Fibroblast of skin of left biceps (primary cell): ENCODE measurements at regions not wholly inside any gene's neighbourhood (a gene's known extent, or its start where the extent isn't known, plus 50 kb on each side); places are given as distances from the start of the nearest gene placed in this dataset.

ENCODE experiments used
- DNase-seq, 2 experiments: peaks; one replicate each; pipeline ENCODE4 v3.0.0-alpha.2; 2013; ENCODE audit warnings: low read depth in 2 of 2

- DNase-seq = no peak
These were observed 135.2 kb upstream of the TAB2 start for GRCh38 chr6:149182262-149182661.

- DNase-seq = no peak
These were observed 133.0 kb upstream of the TAB2 start for GRCh38 chr6:149184523-149184922.

- DNase-seq = no peak
These were observed 131.6 kb upstream of the TAB2 start for GRCh38 chr6:149185799-149186357.

- no peak for DNase-seq
These were observed 130.6 kb upstream of the TAB2 start for GRCh38 chr6:149186873-149187272.

- DNase-seq = no peak
These were observed 127.2 kb upstream of the TAB2 start for GRCh38 chr6:149190224-149190831.

- DNase-seq = no peak
These were observed 122.5 kb upstream of the TAB2 start for GRCh38 chr6:149194820-149195558.

- no peak for DNase-seq
These were observed 121.4 kb upstream of the TAB2 start for GRCh38 chr6:149196091-149196490.

- DNase-seq = no peak
These were observed 120.0 kb upstream of the TAB2 start for GRCh38 chr6:149197482-149197881.

- DNase-seq = no peak
These were observed 119.2 kb upstream of the TAB2 start for GRCh38 chr6:149198265-149198664.

GRCh38 chr6:149200282-149200945, 117.1 kb upstream of the TAB2 start:
- DNase-seq = no peak

GRCh38 chr6:149201068-149201655, 116.3 kb upstream of the TAB2 start:
- no peak for DNase-seq

- DNase-seq = no peak
These were observed 115.4 kb upstream of the TAB2 start for GRCh38 chr6:149202100-149202499.

GRCh38 chr6:149202952-149203351, 114.6 kb upstream of the TAB2 start:
- no peak for DNase-seq

GRCh38 chr6:149203509-149203908, 114.0 kb upstream of the TAB2 start:
- DNase-seq = no peak

GRCh38 chr6:149208134-149208601, 109.3 kb upstream of the TAB2 start:
- no peak for DNase-seq

- DNase-seq = no peak
These were observed 107.4 kb upstream of the TAB2 start for GRCh38 chr6:149209871-149210775.

- no peak for DNase-seq
These were observed 106.4 kb upstream of the TAB2 start for GRCh38 chr6:149211046-149211571.

- DNase-seq = no peak
These were observed 105.3 kb upstream of the TAB2 start for GRCh38 chr6:149212206-149212605.

GRCh38 chr6:149212892-149213801, 104.4 kb upstream of the TAB2 start:
- no peak for DNase-seq

- no peak for DNase-seq
These were observed 103.7 kb upstream of the TAB2 start for GRCh38 chr6:149213829-149214228.
